Activated naive CD8-positive, alpha-beta T cell treated with anti-CD3 and anti-CD28 coated beads, Interleukin-2, amount 10 ng/mL, durations not matched to agents 7 days and 5 days (primary cell): ENCODE measurements at regions not wholly inside any gene's neighbourhood (a gene's known extent, or its start where the extent isn't known, plus 50 kb on each side); places are given as distances from the start of the nearest gene placed in this dataset.

Experiments used
- ATAC-seq: fragments of 150-1000 bp; cut with Tn5 transposase; one replicate; pipeline ENCODE4 v1.10.0; 2021; ENCODE audit warnings: low read depth, moderate library complexity
- POLR2A ChIA-PET: fragments of 350-600 bp; sonication (Branson Sonifier 250); formaldehyde crosslinking; loops from one replicate; lab custom pipeline; 2021; ENCODE audit warnings: antibody characterized with exemption; lab: Charles Lee
- DNase-seq: peaks from one replicate; pipeline ENCODE4 v3.0.0; 2021
- H3K27ac Mint-ChIP-seq: one replicate; pipeline ENCODE4 v1.8.0; 2022; ENCODE audit warnings: mild to moderate bottlenecking, mixed read lengths
- H3K27me3 Mint-ChIP-seq: one replicate; pipeline ENCODE4 v1.8.0; 2022; ENCODE audit warnings: mild to moderate bottlenecking, moderate library complexity, mixed read lengths
- H3K36me3 Mint-ChIP-seq: one replicate; pipeline ENCODE4 v1.8.0; 2021; ENCODE audit warnings: mild to moderate bottlenecking, mixed read lengths
- H3K4me1 Mint-ChIP-seq: one replicate; pipeline ENCODE4 v1.8.0; 2021; ENCODE audit warnings: mixed read lengths
- H3K4me3 Mint-ChIP-seq: one replicate; pipeline ENCODE4 v1.8.0; 2022; ENCODE audit warnings: mild to moderate bottlenecking, moderate library complexity, mixed read lengths
- H3K9me3 Mint-ChIP-seq: one replicate; pipeline ENCODE4 v1.8.0; 2021; ENCODE audit warnings: mixed read lengths

- POLR2A ChIA-PET, result no interaction called here
- no peak for DNase-seq
- Mint-ChIP-seq H3K4me3 (no peak overlapping the region), H3K27ac (no peak overlapping the region), H3K4me1 (no peaks in the 10 kb centered on the region), H3K27me3 (no peaks in the 10 kb centered on the region), H3K36me3 (no peaks in the 10 kb centered on the region), H3K9me3 (no peaks in the 10 kb centered on the region)
- ATAC-seq, result no peak
Measured at GRCh38 chr2:221676566-221677172, 104.6 kb upstream of the EPHA4 start.

GRCh38 chr2:221675201-221675908, 103.3 kb upstream of the EPHA4 start:
- no peaks in the 10 kb centered on the region for H3K36me3 Mint-ChIP-seq
- no peak overlapping the region for H3K27ac Mint-ChIP-seq
- POLR2A ChIA-PET, result no interaction called here
- ATAC-seq (no peak), DNase-seq (no peak)
- no peaks in the 10 kb centered on the region for H3K27me3 Mint-ChIP-seq
- H3K4me3 Mint-ChIP-seq, result no peak overlapping the region
- H3K9me3 Mint-ChIP-seq, result no peaks in the 10 kb centered on the region
- no peaks in the 10 kb centered on the region for H3K4me1 Mint-ChIP-seq

- no peaks in the 10 kb centered on the region for H3K9me3 Mint-ChIP-seq
- ATAC-seq, result no peak
- POLR2A ChIA-PET, result no interaction called here
Measured at GRCh38 chr2:221674446-221674845, 102.3 kb upstream of the EPHA4 start.

GRCh38 chr2:221673248-221673647, 101.1 kb upstream of the EPHA4 start:
- Mint-ChIP-seq H3K27me3 (no peaks in the 10 kb centered on the region), H3K4me3 (no peak overlapping the region), H3K27ac (no peak overlapping the region), H3K4me1 (no peaks in the 10 kb centered on the region), H3K9me3 (no peaks in the 10 kb centered on the region), H3K36me3 (no peaks in the 10 kb centered on the region)
- POLR2A ChIA-PET, result no interaction called here
- ATAC-seq (no peak), DNase-seq (no peak)

More at GRCh38 chr2:221674446-221674845, 102.3 kb upstream of the EPHA4 start:
- no peak overlapping the region for H3K4me3 Mint-ChIP-seq
- DNase-seq, result no peak
- H3K36me3 Mint-ChIP-seq, result no peaks in the 10 kb centered on the region
- no peaks in the 10 kb centered on the region for H3K27me3 Mint-ChIP-seq
- no peaks in the 10 kb centered on the region for H3K4me1 Mint-ChIP-seq
- H3K27ac Mint-ChIP-seq, result no peak overlapping the region

- POLR2A ChIA-PET, result no interaction called here
- no peak overlapping the region for H3K4me3 Mint-ChIP-seq
- H3K9me3 Mint-ChIP-seq, result no peaks in the 10 kb centered on the region
- no peak overlapping the region for H3K27ac Mint-ChIP-seq
- DNase-seq (no peak), ATAC-seq (no peak)
- no peaks in the 10 kb centered on the region for H3K36me3 Mint-ChIP-seq
- H3K27me3 Mint-ChIP-seq, result no peaks in the 10 kb centered on the region
- H3K4me1 Mint-ChIP-seq, result no peaks in the 10 kb centered on the region
Measured at GRCh38 chr2:221671515-221671914, 99.4 kb upstream of the EPHA4 start.

- DNase-seq (no peak), ATAC-seq (no peak)
- Mint-ChIP-seq H3K27me3 (no peaks in the 10 kb centered on the region), H3K9me3 (no peaks in the 10 kb centered on the region), H3K4me3 (no peak overlapping the region), H3K36me3 (no peaks in the 10 kb centered on the region), H3K4me1 (no peaks in the 10 kb centered on the region), H3K27ac (no peak overlapping the region)
- POLR2A ChIA-PET, result no interaction called here
Measured at GRCh38 chr2:221662689-221663391, 90.7 kb upstream of the EPHA4 start.

GRCh38 chr2:221657806-221658205, 85.7 kb upstream of the EPHA4 start:
- Mint-ChIP-seq H3K9me3 (no peaks in the 10 kb centered on the region), H3K4me3 (no peak overlapping the region), H3K27ac (no peak overlapping the region), H3K36me3 (no peaks in the 10 kb centered on the region), H3K27me3 (no peaks in the 10 kb centered on the region), H3K4me1 (no peaks in the 10 kb centered on the region)
- POLR2A ChIA-PET, result interaction anchor here (0.6 kb wide), 1 partner anchor 13 kb away, joined by 3 read pairs; no protein-coding TSS in a partner anchor
- DNase-seq, result no peak
- ATAC-seq, result no peak

GRCh38 chr2:221655300-221655699, 83.2 kb upstream of the EPHA4 start:
- no peaks in the 10 kb centered on the region for H3K27me3 Mint-ChIP-seq
- H3K27ac Mint-ChIP-seq, result no peak overlapping the region
- DNase-seq (no peak), ATAC-seq (no peak)
- no peak overlapping the region for H3K4me3 Mint-ChIP-seq
- no peaks in the 10 kb centered on the region for H3K4me1 Mint-ChIP-seq
- H3K36me3 Mint-ChIP-seq, result no peaks in the 10 kb centered on the region
- H3K9me3 Mint-ChIP-seq, result no peaks in the 10 kb centered on the region
- POLR2A ChIA-PET, result no interaction called here

- DNase-seq (no peak), ATAC-seq (no peak)
- Mint-ChIP-seq H3K4me3 (no peak overlapping the region), H3K36me3 (no peaks in the 10 kb centered on the region), H3K27me3 (no peaks in the 10 kb centered on the region), H3K4me1 (no peaks in the 10 kb centered on the region), H3K9me3 (no peaks in the 10 kb centered on the region), H3K27ac (no peak overlapping the region)
- POLR2A ChIA-PET, result no interaction called here
Measured at GRCh38 chr2:221653182-221653581, 81.1 kb upstream of the EPHA4 start.

GRCh38 chr2:221649051-221649775, 77.1 kb upstream of the EPHA4 start:
- no peaks in the 10 kb centered on the region for H3K36me3 Mint-ChIP-seq
- POLR2A ChIA-PET, result no interaction called here
- peaks cover 2% of the 10 kb centered on the region for H3K9me3 Mint-ChIP-seq
- H3K27me3 Mint-ChIP-seq, result no peaks in the 10 kb centered on the region
- H3K4me1 Mint-ChIP-seq, result no peaks in the 10 kb centered on the region
- DNase-seq (no peak), ATAC-seq (no peak)
- H3K27ac Mint-ChIP-seq, result no peak overlapping the region
- H3K4me3 Mint-ChIP-seq, result no peak overlapping the region

- no peak for DNase-seq
- ATAC-seq, result no peak
- Mint-ChIP-seq H3K27me3 (no peaks in the 10 kb centered on the region), H3K36me3 (no peaks in the 10 kb centered on the region), H3K4me1 (no peaks in the 10 kb centered on the region), H3K4me3 (no peak overlapping the region), H3K27ac (no peak overlapping the region), H3K9me3 (peaks cover 4% of the 10 kb centered on the region)
- POLR2A ChIA-PET, result no interaction called here
Measured at GRCh38 chr2:221642447-221642846, 70.3 kb upstream of the EPHA4 start.

GRCh38 chr2:221641181-221641871, 69.2 kb upstream of the EPHA4 start:
- POLR2A ChIA-PET, result no interaction called here
- DNase-seq, result no peak
- H3K4me3 Mint-ChIP-seq, result no peak overlapping the region
- H3K27me3 Mint-ChIP-seq, result no peaks in the 10 kb centered on the region
- ATAC-seq, result no peak
- H3K27ac Mint-ChIP-seq, result no peak overlapping the region
- no peaks in the 10 kb centered on the region for H3K4me1 Mint-ChIP-seq
- no peaks in the 10 kb centered on the region for H3K36me3 Mint-ChIP-seq
- peaks cover 4% of the 10 kb centered on the region for H3K9me3 Mint-ChIP-seq

- POLR2A ChIA-PET, result no interaction called here
- Mint-ChIP-seq H3K9me3 (peaks cover 4% of the 10 kb centered on the region), H3K4me3 (no peak overlapping the region), H3K4me1 (no peaks in the 10 kb centered on the region), H3K27ac (no peak overlapping the region), H3K27me3 (no peaks in the 10 kb centered on the region), H3K36me3 (no peaks in the 10 kb centered on the region)
- ATAC-seq, result no peak
- DNase-seq, result no peak
Measured at GRCh38 chr2:221640686-221641085, 68.6 kb upstream of the EPHA4 start.
